HG02970 (cell line): ENCODE measurements at regions not wholly inside any gene's neighbourhood (a gene's known extent, or its start where the extent isn't known, plus 50 kb on each side); places are given as distances from the start of the nearest gene placed in this dataset.
"Not testable (repeated sequence)": the region's sequence is repeated elsewhere in the genome, so short reads cannot be mapped to it uniquely, and the experiment has no call there.

Experiments
- ATAC-seq: cut with Tn5 transposase; IDR thresholded peaks from one replicate; pipeline ENCODE4 v1.9.1; 2021; ENCODE audit warnings: mild to moderate bottlenecking, moderate library complexity, moderate number of reproducible peaks; ENCODE audit not compliant: unreplicated experiment, low FRiP score

DNA sequence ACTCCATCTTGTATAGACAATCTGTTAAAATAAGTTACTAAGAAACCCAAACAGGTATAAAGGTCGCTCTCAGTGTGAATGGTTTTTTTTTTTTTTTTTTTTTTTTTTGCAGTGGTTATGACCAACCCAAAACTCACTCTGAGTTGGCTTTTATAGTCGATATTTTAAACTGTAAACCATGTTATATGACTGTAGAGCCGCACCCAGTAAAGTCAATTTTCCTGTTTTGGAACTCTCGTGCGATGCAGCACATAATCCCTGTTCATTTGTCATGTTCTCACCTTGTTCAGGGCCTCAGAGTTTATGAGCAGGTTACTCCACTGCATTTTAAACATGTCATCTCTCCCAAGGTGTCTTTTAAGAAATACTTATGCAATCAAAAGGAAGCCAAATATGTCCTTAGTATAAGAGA, 112.5 kb downstream of the KLF5 start:
- ATAC-seq = no peak

DNA sequence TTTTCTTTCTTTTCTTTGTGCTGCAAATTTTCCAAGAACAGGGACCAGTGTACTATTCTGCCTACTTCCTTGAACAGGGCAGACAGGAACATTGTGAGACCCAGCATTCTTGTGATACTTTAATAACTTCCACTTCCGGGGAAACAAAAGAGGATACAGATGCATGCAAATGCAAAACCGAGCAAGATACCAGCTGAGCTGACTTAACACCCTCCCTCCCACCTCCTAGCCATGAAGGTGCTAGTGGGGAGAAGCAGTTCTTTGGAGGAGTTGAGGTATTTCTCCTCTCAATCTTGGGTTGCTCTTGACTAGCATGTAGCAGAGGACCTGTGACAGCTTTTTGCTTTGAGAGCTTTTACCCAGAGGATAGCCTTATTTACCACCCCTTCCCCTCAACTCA, 111.2 kb downstream of the KLF5 start:
- ATAC-seq = no peak

DNA sequence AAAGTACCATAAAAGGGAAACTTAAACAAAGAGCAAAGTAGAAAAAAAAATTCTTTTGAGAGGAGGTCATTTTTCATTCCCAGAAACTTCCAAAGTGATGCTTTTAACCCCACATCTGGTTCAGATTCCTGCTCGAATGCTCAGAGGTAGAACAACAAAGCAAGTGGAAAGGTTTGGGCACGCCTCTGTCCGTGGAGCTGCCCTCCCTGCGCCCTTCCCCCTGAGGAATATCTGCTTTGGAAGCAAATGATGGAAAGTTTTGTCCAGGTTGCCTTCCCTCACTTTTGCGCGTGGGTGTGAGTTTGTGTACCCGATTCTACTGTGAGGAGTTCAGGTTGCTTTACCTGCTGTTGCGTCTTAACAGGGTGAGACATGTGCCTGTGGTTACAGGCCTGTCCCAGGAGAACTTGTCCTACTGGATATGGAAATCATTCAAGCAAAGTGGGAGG, 110.2 kb downstream of the KLF5 start:
- no peak for ATAC-seq

DNA sequence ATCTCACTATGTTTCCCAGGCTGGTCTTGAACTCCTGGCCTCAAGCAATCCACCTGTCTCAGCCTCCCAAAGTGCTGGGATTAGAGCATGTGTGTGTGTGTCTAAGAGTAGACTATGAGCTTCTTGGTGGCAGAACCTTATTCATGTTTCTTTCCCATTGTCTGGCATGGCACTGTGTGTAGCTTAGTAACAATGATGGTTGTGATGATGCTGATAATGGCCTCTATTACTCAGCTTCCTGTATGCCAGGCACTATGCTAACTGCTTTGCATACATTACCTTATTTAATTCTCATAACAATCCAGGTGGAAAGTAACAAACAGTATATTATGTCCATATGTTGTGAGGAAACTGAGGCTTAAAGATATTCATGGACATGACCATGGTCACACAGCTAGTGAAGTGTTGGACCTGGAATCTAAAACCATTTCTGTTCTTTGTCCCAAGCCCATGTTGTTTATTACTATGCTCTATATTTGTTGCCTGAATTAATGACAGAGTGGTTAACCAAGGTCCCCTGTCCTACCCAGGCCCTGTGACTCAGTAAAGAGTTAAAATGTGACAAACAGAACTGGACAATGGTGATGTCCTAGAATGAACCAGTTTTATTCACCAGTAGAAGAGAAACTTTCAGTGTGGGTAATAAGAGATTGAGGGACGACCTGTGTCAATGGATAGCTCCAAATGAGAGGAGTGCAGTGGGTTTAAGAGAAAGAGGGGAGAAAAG, 109.6 kb downstream of the KLF5 start:
- no peak for ATAC-seq

DNA sequence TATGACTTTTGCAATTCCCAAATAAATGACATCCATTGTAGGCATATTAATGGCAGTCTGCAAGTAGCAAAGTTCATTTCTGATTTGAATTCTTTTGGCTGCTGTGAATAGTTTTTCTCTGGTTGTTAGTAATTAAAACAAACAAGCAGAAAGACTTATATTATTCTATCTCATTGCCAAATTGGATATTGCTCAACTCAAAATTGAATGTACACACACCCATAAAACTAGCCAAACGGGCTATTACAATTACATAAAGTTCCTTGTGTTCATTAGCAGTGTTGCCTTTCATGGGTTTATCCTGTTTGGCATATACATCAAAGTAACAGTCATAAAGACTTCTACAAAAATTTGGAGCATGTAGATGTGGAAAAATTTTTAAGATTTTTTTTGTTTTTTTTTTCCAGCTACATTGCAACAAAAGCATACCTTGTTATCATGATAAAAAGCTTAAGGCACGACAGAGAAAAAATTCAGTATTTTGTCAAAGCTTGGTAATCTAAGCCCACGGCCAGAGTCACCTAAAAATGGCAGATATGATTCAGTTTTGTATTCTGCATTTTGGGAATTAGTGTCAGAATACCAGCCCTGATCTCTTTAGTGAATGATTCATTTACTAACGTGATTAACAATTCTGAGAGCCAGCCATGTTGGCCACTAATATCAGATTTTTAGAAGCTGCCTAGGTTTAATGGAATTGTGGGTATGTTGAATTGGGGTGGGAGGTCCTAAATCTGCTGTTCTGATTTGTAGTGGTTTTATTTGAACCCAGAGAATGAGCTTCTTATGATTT, 108.4 kb downstream of the KLF5 start:
- ATAC-seq = no peak

DNA sequence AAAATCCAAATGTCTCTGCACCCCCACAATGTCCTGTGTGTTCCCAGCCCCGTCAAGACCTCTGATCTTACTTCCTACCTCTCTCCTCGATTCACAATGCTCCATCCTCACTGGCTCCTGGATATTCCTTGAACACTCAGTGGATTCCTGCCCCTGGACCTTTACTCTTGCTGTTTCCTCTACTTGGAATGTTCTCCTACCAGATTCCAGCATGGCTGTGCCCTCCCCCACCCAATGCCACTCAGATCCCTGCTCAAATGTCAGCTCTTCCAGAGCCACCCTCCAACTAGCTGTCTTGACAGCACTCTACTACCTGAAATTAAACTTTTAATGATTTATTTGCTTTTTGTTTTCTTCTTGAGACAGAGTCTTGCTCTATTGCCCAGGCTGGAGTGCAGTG, 107.4 kb downstream of the KLF5 start:
- no peak for ATAC-seq

DNA sequence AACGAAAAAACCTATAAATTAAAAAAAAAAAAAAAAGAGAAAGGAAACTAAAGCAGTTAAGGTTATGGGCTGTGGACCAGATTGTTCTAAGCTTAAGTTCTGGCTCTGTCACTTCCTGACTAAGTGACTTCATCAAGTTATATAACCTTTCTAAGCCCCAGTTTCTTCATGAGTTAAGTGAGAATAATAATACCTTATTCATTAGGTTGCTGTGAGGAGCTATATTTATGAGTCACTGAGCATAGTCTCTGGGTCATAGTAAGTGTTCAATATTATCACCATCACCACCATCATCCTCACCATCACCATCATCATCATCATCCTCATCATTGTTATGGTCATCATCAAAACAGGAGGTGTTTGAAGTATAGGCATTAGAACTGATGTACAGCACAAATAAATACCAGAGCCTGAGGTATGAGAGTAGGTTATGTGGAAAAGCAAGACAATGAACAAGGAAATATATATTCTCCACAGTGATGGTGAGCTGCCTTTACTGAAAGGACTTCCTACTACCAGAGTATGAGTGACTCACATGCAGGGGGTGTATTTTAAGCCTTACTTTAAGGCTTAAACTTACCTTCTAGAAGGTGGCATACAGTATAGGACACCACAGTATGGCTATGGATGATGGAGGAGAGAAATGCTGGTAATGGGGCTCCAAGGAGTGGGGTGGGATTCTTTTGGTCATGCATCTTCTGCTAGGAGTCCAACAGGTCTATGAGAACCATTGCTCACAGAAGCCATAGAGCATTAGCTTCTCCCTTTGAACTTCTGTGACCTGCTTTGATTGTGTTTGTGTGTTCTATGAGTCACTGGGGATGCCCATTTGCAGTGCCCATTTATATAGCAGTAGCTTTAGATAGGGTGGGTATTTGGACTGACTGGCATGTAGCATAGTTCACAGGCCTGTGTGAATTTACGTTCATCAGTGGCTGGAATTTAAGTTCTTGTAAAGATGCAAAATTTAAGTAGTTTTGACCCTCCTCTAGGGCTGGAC, 104.4 kb downstream of the KLF5 start:
- ATAC-seq = no peak

DNA sequence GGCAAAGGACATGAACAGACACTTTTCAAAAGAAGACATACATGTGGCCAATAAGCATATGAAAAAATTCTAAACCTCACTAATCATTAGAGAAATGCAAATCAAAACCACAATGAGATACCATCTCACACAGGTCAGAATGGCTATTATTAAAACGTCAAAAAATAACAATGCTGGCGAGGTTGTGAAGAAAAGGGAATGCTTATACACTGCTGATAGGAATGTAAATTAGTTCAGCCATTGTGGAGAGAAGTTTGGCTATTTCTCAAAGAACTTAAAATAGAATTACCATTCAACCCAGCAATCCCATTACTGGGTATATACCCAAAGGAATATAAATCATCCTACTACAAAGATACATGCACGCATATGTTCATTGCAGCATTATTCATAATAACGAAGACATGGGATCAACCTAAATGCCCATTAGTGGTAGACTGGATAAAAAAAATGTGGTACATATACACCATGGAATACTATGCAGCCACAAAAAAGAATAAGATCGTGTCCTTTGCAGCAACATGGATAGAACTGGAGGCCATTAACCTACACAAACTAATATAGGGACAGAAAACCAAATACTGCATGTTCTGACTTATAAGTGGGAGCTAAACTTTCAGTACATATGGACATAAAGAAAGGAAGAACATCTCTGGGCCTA, 101.7 kb downstream of the KLF5 start:
- ATAC-seq = not testable (repeated sequence)

DNA sequence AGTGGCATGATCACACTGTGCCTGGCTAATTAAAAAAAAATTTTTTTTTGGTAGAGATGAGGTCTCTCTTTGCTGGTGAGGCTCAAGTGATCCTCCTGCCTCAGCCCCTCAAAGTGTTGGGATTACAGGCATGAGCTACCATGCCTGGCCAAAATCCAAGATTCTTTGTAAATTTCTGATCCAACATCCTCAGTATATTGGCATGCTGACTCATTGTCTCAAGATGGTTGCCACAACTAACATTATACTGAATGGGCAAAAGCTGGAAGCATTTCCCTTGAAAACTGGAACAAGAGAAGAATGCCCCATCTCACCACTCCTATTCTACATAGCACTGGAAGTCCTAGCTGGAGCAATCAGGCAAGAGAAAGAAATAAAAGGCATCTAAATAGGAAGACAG, 100.0 kb downstream of the KLF5 start:
- no peak for ATAC-seq

DNA sequence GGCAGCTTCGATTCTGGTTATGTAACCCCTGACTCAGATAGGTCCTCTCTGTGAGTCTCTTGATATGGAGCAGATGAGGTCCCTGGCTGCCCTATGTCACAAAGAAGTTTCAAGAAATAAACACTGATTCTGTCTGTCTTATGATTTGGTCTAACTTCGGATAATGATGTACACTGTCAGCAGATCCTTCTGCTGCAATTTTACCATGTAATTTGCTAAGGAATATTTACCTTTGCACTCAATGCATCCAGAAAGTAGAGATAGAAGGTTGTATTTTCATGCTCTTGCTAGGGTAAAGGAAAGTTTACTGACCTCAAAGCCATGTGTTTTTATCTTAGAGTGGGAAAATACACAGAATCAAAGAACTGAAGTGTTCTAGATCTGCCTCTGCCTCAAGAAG, 98.2 kb downstream of the KLF5 start:
- no peak for ATAC-seq

DNA sequence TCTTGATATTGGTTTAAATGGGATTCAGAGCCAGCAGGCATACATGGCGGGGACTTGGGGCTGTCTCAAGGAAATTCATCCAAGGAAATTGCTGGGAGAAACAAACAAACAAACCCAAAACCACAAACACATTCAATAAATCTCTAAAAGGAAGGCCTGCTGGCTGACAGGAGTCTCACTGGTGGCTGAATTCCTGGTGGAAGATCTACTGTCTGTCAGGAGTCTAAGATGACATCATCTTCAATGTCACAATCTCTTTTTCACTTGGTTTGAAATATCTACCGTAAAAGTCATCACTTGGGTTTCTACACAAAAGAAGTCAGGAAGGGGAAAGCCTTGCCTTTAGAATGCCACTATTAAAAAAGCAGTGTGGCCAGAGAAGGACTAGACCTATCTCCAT, 87.9 kb downstream of the KLF5 start:
- ATAC-seq = no peak

DNA sequence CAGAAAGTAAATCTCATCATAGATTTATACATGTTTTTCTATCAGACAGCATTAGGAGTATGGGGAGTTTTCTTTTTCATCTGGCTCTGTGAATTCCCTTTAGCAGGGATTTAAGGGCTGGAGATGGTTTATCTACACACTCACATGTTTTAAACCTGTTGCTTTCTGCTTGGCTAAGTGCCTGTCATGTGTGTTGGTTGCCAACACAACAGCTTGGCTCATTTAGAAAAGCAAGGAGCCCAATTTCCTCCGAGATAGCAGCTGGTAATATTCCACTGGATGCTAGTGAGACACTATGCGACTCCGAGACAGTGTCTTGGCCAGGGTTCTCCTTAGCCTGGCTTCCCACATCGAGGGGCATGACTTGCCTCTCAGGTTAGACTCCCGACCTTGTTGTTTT, 83.3 kb downstream of the KLF5 start:
- ATAC-seq = no peak

DNA sequence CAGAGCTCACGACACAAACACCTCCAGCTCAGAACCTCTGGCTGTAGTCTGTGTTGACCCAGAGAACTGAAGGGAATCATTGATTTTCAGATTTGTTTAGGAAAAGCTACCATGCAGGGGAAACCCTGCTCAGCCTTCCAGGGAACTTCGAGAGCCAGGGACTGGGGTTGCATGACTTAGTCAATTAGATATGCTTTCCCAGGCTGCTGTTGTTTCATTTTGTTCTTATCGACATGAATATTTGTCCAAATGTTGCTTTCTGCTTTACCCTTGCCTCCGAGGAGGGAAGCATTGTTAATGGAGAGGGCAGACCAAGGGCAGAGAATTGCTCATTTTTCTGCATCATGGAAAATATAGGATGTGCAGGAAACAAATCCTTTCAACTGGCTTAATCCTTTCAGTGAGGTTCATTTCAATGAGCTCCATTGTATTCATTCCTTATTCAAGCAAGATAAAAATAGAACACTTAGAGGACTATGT, 82.5 kb downstream of the KLF5 start:
- ATAC-seq = no peak

DNA sequence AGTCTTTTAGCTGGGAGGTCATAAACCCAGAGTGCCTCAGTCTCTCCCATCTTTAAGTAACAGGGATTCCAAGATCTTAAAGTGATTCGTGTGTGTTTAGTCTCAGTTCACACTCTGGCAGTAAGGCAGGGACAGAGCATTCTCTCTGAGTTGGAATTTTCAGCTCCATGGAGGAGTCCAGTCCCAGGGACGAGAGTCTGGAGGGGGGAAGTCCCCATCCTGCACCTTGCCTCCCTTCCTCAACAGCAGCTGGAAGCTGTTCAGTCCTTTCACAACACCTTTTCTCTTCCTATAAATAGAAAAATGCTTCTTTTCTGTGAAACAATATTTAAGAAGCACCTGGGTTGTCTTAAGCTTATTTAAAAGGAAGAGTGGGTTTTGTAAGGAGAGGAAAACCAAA, 82.0 kb downstream of the KLF5 start:
- no peak for ATAC-seq

DNA sequence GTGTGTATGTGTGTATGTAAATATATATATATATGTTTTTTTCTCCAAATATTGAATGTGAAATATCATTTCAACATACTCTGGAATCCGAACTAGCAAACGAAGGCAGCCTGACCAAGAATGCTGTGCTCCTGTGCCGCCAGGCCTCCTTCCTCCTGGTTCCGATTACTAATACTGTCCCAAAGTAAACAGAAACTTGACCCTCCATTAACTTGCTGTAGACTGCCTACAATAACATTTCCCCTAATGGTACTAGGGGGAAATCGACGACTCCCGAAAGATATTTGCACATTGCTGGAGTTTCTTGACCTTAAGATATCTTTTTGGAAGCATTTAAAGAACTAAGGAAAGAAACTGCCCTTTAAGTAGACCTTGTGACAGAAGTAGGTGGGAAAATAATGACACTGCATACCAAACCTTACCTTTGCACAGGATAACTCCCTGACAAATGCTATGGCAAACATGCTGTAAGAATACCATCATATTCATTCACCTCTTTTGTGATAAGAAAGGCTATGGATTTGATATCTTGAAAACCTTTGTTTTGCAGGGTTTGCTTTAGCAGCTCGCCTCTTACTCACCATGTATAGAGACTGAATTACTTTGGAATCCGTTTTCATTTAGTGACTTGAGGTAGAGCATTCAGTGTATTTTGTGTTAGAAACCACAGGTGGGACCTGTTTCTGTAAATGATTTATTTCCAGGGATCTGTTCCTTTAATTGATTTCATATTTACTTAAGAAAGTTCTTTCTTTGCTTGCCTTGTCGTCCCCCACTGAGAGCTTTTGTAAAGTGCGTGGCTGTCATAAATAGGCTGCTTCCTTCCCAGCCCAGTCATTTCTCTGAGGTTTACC, 80.1 kb downstream of the KLF5 start:
- ATAC-seq = no peak

DNA sequence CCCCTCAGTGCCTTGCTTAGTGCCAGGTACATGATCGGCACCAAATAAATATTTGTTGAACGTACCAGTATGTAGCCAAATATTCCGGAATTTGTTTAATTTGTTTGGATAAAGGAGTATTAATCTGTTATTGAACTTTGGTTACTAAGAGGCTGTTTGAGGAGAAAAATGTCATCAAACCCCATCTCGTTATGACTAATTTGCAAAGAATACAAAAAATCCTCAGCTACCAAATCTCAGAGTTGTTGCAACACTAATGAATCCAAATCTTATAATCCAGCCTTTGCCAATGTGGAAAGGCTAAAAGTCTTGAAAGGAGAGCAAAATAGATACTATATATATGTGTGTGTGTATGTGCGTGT, 79.5 kb downstream of the KLF5 start:
- no peak for ATAC-seq

DNA sequence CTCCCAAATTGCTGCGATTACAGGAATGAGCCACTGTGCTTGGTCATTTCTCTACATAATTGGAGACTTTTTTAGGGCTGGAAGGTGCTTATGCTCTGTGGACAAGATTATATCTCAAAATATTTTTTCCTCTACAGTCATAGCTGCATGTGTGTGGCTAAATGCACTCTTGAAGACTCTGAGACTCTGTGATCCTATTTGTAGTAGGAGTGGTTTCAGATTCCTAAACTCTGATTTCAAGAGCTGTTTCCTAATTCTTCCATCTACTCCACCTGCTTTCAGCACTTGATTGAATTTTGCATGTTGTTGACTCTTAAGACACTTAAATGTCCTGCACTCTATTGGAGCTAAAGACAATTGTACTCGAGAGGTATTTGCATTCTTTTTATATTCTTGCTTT, 78.0 kb downstream of the KLF5 start:
- ATAC-seq = no peak

DNA sequence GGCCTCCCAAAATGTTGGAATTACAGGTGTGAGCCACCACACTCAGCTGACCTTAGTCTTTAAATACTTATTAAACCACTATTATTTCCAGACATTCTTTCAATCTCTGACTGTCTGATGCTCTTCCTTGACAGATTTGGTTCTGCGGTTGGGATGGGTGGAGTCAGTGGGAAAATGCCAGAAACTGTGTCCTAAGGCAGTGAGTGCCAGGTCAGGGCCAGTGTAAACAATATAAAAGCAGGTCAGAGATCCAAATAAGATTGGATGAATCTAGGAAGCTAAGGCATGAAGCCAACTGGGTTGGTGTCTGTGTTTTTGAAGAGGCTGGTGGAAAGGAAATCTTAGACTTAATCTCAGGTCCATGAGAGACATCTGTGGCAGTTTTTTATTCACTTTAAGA, 74.7 kb downstream of the KLF5 start:
- ATAC-seq = no peak

DNA sequence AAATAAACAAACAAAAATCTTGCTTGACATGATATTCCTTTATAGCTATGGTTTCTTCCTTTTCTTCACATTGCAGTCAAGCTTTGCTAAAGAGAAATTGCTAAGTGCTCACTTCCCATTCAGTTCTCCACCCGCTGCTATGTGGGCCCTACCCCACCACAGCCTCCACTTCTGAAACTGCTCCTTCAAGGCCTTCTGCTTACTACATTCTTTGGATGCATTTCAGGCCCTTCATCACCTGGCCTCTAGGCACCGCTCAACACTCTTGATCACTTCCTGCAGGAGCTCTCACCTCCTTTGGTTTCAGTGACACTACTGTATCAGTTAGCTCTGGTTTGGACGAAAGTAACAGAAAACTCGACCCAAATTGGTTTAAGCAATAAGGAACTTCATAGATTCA, 72.4 kb downstream of the KLF5 start:
- ATAC-seq = no peak
